ENCODE measurements at regions not wholly inside any gene's neighbourhood (a gene's known extent, or its start where the extent isn't known, plus 50 kb on each side); places are given as distances from the start of the nearest gene placed in this dataset.
A peak's percentile ranks its signal among the peaks of the same experiment; 100 is the strongest.

DNA sequence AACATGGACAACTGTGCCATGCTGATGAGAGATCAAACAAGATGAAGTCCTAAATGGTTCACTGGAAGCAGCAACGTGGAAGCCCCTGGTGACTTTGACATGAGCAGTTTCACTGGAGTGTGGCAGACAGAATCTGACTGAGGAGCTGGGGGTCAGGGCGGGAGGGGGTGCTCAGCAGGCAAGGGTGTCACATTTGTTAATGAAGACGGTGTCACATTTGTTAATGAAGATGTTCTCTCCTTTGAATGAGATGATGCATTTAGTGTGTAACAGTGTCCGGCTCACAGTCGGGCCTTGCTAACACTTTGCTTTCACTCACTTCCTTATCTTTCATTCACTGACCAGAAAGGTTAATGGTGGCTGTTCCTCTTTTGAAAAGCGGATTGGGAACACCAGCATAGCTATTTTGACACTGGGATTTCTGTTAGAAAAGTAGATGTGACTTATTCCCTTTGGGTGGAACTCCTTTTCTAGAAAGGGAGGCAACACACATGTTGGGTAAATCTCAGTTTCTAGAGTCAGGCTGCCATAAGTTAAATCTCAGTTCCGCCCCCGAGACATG is 693.7 kb downstream of the UQCRFS1 start:
- no peak overlapping the region for H3K27ac ChIP-seq
- H3K36me3 ChIP-seq, result no peaks in the 10 kb centered on the region
- no peak for TF ChIP-seq POLR2A (IDR thresholded peaks at IDR 0.05)
- TF ChIP-seq, protein P1, sequence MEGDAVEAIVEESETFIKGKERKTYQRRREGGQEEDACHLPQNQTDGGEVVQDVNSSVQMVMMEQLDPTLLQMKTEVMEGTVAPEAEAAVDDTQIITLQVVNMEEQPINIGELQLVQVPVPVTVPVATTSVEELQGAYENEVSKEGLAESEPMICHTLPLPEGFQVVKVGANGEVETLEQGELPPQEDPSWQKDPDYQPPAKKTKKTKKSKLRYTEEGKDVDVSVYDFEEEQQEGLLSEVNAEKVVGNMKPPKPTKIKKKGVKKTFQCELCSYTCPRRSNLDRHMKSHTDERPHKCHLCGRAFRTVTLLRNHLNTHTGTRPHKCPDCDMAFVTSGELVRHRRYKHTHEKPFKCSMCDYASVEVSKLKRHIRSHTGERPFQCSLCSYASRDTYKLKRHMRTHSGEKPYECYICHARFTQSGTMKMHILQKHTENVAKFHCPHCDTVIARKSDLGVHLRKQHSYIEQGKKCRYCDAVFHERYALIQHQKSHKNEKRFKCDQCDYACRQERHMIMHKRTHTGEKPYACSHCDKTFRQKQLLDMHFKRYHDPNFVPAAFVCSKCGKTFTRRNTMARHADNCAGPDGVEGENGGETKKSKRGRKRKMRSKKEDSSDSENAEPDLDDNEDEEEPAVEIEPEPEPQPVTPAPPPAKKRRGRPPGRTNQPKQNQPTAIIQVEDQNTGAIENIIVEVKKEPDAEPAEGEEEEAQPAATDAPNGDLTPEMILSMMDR (IDR thresholded peaks at IDR 0.05), result no peak
- no peak for TF ChIP-seq POLR2AphosphoS5 (IDR thresholded peaks at IDR 0.05; ENCODE audit: insufficient read depth in 1 of 2, low read depth in 1 of 2)
- peak in 1 of 2 donors; percentile 29 for DNase-seq (ENCODE audit: extremely low spot score in 2 of 2)
- H3K27me3 ChIP-seq, result no peaks in the 10 kb centered on the region
- intact Hi-C loops (cut with DNase I), result no loop called here
- H3K4me3 ChIP-seq, result no peak overlapping the region
- no peaks in the 10 kb centered on the region for H3K4me1 ChIP-seq
- H3K9me3 ChIP-seq, result no peaks in the 10 kb centered on the region

DNA sequence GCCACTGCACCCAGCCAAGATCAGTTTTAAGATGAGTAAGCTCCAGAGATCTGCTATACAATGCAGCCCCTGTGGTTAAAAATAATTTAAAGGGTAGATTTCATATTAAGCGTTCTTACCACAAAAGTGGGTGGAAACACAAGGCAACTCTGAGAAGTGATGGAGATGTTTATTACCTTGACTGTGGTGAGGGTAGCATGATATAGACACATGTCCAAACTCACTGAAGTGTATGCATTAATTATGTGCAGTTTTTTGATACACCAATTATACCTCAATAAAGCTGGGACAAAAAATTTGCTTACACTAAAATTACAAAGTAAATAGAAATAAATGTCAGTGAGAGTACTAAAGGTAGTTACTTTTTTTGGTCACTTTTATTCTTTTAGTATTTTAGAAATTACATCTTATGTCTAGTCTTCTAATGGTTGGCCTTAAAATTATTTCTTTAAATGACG is 696.5 kb downstream of the UQCRFS1 start:
- intact Hi-C loops (cut with DNase I), result no loop called here
- no peak overlapping the region for H3K4me3 ChIP-seq
- no peaks in the 10 kb centered on the region for H3K27me3 ChIP-seq
- H3K9me3 ChIP-seq, result no peaks in the 10 kb centered on the region
- no peaks in the 10 kb centered on the region for H3K4me1 ChIP-seq
- no peak for DNase-seq (ENCODE audit: extremely low spot score in 2 of 2)
- TF ChIP-seq, protein P1 (IDR thresholded peaks at IDR 0.05), result no peak
- no peak for TF ChIP-seq POLR2AphosphoS5 (IDR thresholded peaks at IDR 0.05; ENCODE audit: insufficient read depth in 1 of 2, low read depth in 1 of 2)
- no peak for TF ChIP-seq POLR2A (IDR thresholded peaks at IDR 0.05)
- H3K27ac ChIP-seq, result no peak overlapping the region
- no peaks in the 10 kb centered on the region for H3K36me3 ChIP-seq

DNA sequence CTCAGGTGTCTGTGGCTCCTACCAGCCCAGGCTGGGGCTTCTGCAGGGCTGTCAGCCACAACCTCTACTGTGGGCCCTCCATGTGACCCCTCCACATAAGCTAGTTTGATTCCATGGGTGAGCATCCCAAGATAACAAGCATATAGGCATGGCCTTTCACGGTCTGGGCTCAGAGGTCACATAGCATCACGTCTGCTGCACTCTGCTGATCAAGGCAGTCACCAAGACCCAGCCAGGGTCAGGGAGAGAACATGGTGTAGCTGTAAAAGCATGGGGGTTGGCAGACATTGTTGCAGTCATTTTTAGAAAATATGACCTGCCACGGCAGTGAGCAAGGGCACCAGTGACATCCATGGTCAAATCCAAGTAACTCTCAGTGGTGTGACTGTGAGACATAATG is 698.8 kb downstream of the UQCRFS1 start:
- TF ChIP-seq POLR2A (IDR thresholded peaks at IDR 0.05) (no peak), POLR2AphosphoS5 (IDR thresholded peaks at IDR 0.05; ENCODE audit: insufficient read depth in 1 of 2, low read depth in 1 of 2) (no peak)
- TF ChIP-seq, protein P1 (IDR thresholded peaks at IDR 0.05), result no peak
- Histone ChIP-seq H3K9me3 (no peaks in the 10 kb centered on the region), H3K36me3 (no peaks in the 10 kb centered on the region), H3K4me3 (no peak overlapping the region), H3K27me3 (no peaks in the 10 kb centered on the region), H3K27ac (no peak overlapping the region), H3K4me1 (no peaks in the 10 kb centered on the region)
- peak in 1 of 2 donors; percentile 58 for DNase-seq (ENCODE audit: extremely low spot score in 2 of 2)
- intact Hi-C loops (cut with DNase I), result no loop called here

DNA sequence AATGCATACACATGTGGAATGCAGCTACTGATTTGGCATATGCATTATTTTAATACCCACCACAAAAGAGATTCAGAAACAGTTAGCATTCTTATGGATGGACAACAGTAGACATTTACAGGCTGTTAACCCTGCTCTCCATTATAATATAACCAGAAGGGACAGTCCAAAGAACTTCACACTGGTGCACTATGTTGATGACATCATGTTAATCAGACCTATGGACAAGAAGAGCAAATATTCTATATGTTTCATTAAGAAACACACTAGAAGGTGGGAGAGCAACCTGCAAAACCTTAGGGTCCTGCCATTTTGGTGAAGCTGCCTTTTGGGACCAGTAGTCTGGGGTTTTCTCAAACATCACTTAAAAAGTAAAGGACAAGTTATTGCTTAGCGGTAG is 701.3 kb downstream of the UQCRFS1 start:
- intact Hi-C loops (cut with DNase I), result no loop called here
- H3K4me3 ChIP-seq, result no peak overlapping the region
- no peaks in the 10 kb centered on the region for H3K27me3 ChIP-seq
- H3K36me3 ChIP-seq, result no peaks in the 10 kb centered on the region
- TF ChIP-seq, protein P1 (IDR thresholded peaks at IDR 0.05), result no peak
- TF ChIP-seq POLR2AphosphoS5 (IDR thresholded peaks at IDR 0.05; ENCODE audit: insufficient read depth in 1 of 2, low read depth in 1 of 2), result no peak
- no peak for TF ChIP-seq POLR2A (IDR thresholded peaks at IDR 0.05)
- no peaks in the 10 kb centered on the region for H3K4me1 ChIP-seq
- no peaks in the 10 kb centered on the region for H3K9me3 ChIP-seq
- no peak overlapping the region for H3K27ac ChIP-seq
- DNase-seq (ENCODE audit: extremely low spot score in 2 of 2), result no peak

DNA sequence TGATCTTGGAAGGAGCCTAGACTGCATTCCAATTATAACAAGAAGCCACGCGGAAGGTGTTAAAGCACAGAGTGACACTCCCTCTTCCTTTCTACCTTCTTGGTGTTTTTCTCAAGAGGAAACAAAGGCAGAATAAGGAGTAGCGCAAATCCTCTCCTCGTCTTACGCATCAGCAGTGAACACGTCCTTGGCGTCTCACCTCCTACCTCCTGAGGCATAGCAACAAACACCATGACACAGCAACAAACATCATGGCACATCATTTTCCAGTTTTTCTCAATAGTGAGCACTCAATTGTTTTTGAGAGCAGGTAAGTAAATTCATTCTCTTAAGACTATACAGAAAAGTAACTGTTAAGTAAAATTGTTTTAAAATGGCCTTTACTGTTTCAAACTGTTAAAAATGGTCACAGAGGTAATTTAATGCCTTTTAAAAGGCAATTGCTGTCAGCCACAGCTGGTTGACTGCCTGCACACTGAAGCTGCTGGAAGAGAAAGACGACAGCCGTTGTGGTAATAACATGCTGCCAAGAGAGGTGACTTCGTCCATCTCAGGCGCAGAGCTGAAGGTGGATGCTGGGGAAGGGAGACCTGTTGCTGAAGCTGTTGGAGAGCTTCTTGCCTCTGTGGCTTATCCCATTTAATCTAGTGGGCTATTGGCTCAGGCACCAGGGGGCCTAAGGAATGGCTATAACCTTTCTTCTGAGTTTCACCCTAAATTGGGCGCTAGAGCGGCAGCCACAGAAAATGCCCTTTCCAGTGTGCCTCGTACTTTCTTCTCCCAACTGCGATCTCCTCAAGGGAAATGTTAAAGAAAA is 703.7 kb downstream of the UQCRFS1 start:
- no peaks in the 10 kb centered on the region for H3K27me3 ChIP-seq
- TF ChIP-seq, protein P1 (IDR thresholded peaks at IDR 0.05), result no peak
- TF ChIP-seq POLR2A (IDR thresholded peaks at IDR 0.05) (no peak), POLR2AphosphoS5 (IDR thresholded peaks at IDR 0.05; ENCODE audit: insufficient read depth in 1 of 2, low read depth in 1 of 2) (no peak)
- H3K4me1 ChIP-seq, result no peaks in the 10 kb centered on the region
- DNase-seq (ENCODE audit: extremely low spot score in 2 of 2), result peak in 1 of 2 donors; percentile 34
- no peak overlapping the region for H3K27ac ChIP-seq
- no peaks in the 10 kb centered on the region for H3K9me3 ChIP-seq
- intact Hi-C loops (cut with DNase I), result no loop called here
- no peak overlapping the region for H3K4me3 ChIP-seq
- no peaks in the 10 kb centered on the region for H3K36me3 ChIP-seq

All from vagina (tissue), 2 donors.